D721Med (cell line): ENCODE measurements at regions not wholly inside any gene's neighbourhood (a gene's known extent, or its start where the extent isn't known, plus 50 kb on each side); places are given as distances from the start of the nearest gene placed in this dataset.

Source experiments
- DNase-seq: peaks from one replicate; pipeline ENCODE4 v3.0.0; 2011; ENCODE audit warnings: low spot score; ENCODE audit not compliant: insufficient read length
- FAIRE-seq: peaks from 2 replicates; lab custom pipeline; 2011; peaks lifted over from hg19 to GRCh38; lab: Jason Lieb, UNC
- TF ChIP-seq, protein P1 (sequence below): IDR thresholded peaks from 2 replicates; pipeline ENCODE4 v1.5.1; 2012; ENCODE audit warnings: mild to moderate bottlenecking, control low read depth; ENCODE audit not compliant: insufficient read depth; ENCODE audit errors: missing control alignments

DNA sequence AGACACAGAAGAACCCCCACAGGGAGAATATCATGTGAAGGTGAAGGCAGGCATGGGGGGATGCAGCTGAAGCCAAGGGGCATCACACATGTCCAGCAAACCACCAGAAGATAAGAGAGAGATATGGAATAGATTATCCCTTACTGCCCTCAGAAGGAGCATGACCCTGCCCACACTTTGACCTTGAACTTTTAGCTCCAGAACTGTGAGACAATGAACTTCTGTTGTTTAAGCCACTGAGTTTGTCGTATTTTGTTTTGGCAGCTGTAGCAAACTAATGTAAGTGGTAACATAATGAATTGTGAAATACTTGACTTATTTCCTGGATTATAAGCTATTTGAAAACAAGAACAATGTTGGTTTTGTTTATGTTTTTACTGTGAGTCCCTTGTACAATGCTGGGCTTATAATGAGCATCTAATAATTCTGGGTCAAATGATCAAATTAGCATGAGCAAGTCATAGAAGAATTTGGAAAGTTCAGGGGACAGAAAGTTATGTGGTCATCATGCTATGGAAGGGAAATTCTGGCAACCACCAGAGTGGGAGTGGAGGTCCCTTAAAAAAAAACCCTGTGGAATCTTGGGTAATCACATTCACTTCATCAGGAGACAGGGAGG lies 541.0 kb upstream of the KLHL29 start:
- TF ChIP-seq, protein P1, sequence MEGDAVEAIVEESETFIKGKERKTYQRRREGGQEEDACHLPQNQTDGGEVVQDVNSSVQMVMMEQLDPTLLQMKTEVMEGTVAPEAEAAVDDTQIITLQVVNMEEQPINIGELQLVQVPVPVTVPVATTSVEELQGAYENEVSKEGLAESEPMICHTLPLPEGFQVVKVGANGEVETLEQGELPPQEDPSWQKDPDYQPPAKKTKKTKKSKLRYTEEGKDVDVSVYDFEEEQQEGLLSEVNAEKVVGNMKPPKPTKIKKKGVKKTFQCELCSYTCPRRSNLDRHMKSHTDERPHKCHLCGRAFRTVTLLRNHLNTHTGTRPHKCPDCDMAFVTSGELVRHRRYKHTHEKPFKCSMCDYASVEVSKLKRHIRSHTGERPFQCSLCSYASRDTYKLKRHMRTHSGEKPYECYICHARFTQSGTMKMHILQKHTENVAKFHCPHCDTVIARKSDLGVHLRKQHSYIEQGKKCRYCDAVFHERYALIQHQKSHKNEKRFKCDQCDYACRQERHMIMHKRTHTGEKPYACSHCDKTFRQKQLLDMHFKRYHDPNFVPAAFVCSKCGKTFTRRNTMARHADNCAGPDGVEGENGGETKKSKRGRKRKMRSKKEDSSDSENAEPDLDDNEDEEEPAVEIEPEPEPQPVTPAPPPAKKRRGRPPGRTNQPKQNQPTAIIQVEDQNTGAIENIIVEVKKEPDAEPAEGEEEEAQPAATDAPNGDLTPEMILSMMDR, result no peak
- FAIRE-seq, result no peak
- no peak for DNase-seq

DNA sequence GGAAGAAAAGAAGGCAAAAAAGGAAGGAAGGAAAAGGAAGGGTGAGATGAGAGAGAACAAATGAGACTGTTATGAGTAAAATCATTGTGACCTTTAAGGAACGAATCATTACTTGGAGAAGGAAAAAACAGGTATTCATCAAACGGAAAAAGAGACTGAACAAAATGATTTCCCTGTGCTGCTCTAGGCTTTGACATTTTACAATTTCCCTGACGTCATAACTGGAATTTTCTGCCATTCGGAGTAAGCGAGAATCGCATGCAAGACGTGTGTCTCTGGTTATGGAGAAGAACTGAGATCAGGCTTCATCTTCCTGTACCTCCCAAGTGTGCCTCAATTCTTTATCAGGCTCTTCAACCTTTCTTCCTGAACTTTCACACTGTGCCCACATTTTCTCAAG lies 534.7 kb upstream of the KLHL29 start:
- no peak for FAIRE-seq
- DNase-seq, result no peak
- TF ChIP-seq, protein P1, result no peak

DNA sequence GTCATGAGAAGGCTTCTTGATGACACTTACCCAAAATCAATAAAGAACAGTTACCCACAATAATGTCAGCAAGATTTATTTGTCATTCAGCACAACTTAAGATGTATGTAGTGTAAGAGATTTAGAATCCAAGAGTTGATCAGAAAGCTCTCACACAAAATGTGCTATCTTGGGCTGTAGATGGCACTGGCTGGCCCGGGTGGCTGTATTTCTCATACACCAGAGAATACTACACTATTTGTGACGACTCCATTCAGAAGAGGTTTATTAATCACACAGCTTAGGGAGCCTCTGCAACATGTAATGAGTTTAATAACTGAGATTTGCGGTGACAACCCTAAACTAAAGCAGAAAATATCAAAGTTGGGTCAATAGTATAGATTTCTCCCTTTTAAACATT lies 530.4 kb upstream of the KLHL29 start:
- TF ChIP-seq, protein P1, result no peak
- no peak for DNase-seq
- FAIRE-seq, result no peak

DNA sequence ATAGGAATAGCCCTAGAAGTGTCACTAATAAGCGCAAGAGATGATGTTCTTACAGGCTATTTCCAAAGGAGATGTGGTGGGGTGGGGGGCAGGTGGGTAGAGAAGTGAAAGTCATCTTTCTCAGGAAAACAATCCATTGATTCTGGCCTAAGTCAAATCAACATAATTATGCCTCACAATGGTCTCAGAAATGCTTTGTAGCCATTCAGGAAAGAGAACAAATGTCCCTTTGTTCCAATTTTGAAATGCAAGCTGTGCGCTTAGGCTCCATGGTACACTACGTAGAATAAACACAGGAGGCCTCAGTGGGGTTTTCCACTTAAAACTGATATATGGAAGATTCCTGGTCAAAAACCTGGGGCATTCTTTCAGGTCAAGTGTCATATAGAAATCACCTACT lies 529.9 kb upstream of the KLHL29 start:
- FAIRE-seq, result no peak

DNA sequence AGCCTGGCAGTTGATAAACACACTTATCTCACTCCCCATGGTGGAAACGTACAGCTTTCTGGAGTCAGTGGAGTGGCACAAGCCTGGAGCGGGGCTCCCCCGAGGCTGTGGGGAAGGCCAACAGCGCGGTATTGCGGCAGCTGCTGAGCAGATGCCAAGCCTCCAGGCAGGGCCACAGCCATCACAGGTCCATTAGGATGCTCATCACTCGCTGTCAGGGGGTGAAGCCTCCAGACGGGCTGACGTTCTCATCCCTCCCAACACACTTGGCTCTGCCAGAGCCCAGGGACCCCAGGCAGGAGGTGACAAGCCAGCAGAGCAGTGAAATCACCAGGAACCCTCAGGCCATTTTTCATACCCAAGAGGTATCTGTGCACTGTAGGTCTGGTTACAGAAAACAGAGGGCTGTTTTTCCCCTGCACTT lies 529.2 kb upstream of the KLHL29 start:
- FAIRE-seq (no peak), DNase-seq (no peak)
- TF ChIP-seq, protein P1, result no peak

More for the DNA sequence above, 529.9 kb upstream of the KLHL29 start:
- DNase-seq, result no peak
- TF ChIP-seq, protein P1, result no peak

DNA sequence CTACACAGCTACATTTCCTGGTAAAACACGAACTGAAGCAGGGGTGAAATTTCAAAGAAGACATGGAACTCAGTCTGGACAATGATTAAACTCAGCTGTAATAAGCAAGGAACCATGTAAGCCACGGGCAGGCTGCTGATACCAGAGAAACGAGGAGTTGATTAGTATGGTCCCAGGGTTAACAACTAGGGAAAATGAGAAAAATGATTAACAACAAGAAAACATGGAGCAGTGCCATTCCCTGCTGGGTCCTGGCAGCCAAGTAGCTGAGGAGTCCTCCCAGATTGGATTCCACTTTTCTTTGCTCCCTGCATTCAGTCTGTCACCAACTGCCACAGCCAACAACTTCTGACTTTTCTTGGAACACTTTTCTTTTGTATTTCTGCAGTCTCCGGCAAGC lies 517.0 kb upstream of the KLHL29 start:
- DNase-seq (no peak), FAIRE-seq (no peak)
- TF ChIP-seq, protein P1, result no peak

DNA sequence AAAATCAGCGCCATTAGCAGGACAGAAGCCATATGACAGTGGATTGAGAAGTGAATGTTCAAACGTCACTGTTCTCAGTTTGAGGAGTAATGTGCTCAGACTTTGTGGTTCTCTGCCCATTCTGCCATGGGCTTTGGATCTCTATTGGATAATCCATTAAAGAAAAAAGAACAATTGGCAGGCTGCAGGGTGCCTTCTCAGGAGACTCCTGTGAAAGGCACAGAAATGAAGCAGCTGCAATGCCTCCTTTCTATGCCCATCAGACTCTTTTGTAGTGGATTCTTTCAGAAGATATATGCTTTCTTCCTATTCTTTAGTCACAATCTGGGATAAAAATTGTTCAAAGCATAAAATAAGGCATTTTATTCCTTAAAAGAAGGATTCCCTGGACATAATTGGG lies 506.9 kb upstream of the KLHL29 start:
- TF ChIP-seq, protein P1, result no peak
- FAIRE-seq (no peak), DNase-seq (no peak)
